Uterus (tissue), 3 donors: ENCODE measurements at regions not wholly inside any gene's neighbourhood (a gene's known extent, or its start where the extent isn't known, plus 50 kb on each side); places are given as distances from the start of the nearest gene placed in this dataset.

Experiments
- DNase-seq, 2 donors: peaks; one replicate each; pipeline ENCODE4 v3.0.0-alpha.2; 2019 to 2020
- H3K27ac ChIP-seq, 2 donors: fragments of 200-600 bp; sonication (generic); 1 replicate in 1 of 2; 2 replicates in 1 of 2; pipeline ENCODE4 v1.5.1; 2016 to 2018
- H3K27me3 ChIP-seq, 2 donors: fragments of 200-600 bp; sonication (generic); one replicate each; pipeline ENCODE4 v1.5.1; 2018 to 2019; ENCODE audit warnings: control low read depth in 1 of 2
- H3K36me3 ChIP-seq, 2 donors: fragments of 200-600 bp; sonication (generic); one replicate each; pipeline ENCODE4 v1.5.1; 2019; ENCODE audit warnings: control low read depth in 1 of 2
- H3K4me1 ChIP-seq, 2 donors: fragments of 200-600 bp; sonication (generic); one replicate each; pipeline ENCODE4 v1.5.1; 2018 to 2019; ENCODE audit warnings: control low read depth in 1 of 2
- H3K4me3 ChIP-seq, 2 donors: fragments of 200-600 bp; sonication (generic); 1 replicate in 1 of 2; 2 replicates in 1 of 2; pipeline ENCODE4 v1.5.1; 2018 to 2019; ENCODE audit warnings: mild to moderate bottlenecking in 1 of 2
- H3K9me3 ChIP-seq, 2 donors: fragments of 200-600 bp; sonication (generic); one replicate each; pipeline ENCODE4 v1.5.1; 2019; ENCODE audit warnings: control low read depth in 1 of 2
- CTCF ChIP-seq, 4 experiments: fragments of 200-600 bp in 2 of 4; fragments of 450-650 bp in 2 of 4; sonication (generic) in 2 of 4; IDR thresholded peaks; one replicate each; pipeline ENCODE4 v1.5.1; 2016 to 2019; ENCODE audit warnings: antibody characterized with exemption in 4 of 4, mild to moderate bottlenecking in 2 of 4, moderate library complexity in 1 of 4
- POLR2A ChIP-seq, 2 donors: fragments of 450-650 bp; IDR thresholded peaks; one replicate each; pipeline ENCODE4 v1.6.1; 2016; ENCODE audit warnings: antibody characterized with exemption in 2 of 2, mild to moderate bottlenecking in 1 of 2, moderate library complexity in 1 of 2
- intact Hi-C: fragments of 100-400 bp; cut with DNase I; formaldehyde crosslinking; loops from one replicate; pipeline ENCODE4 v1.15.1; 2023; ENCODE audit warnings: low total_unique reads
- donor health status: DM: yes; HTN: yes; CAD: no.

- Histone ChIP-seq H3K27ac (no peak overlapping the region), H3K36me3 (no peaks in the 10 kb centered on the region), H3K27me3 (no peaks in the 10 kb centered on the region), H3K9me3 (peaks cover 0 to 3% of the 10 kb centered on the region in 2 donors), H3K4me3 (no peak overlapping the region), H3K4me1 (no peaks in the 10 kb centered on the region)
- no peak for DNase-seq
- intact Hi-C loops: no loop called here
- TF ChIP-seq POLR2A (IDR thresholded peaks at IDR 0.05): no peak
- no peak for TF ChIP-seq CTCF (IDR thresholded peaks at IDR 0.05)
Observed at GRCh38 chr4:59805176-59805575, 1395.0 kb upstream of the ADGRL3 start.

GRCh38 chr4:59814402-59815010 lies 1385.6 kb upstream of the ADGRL3 start:
- Histone ChIP-seq H3K4me3 (no peak overlapping the region), H3K27me3 (no peaks in the 10 kb centered on the region), H3K9me3 (no peaks in the 10 kb centered on the region), H3K27ac (no peak overlapping the region), H3K36me3 (no peaks in the 10 kb centered on the region), H3K4me1 (no peaks in the 10 kb centered on the region)
- intact Hi-C loops: no loop called here
- TF ChIP-seq POLR2A (IDR thresholded peaks at IDR 0.05) (no peak), CTCF (IDR thresholded peaks at IDR 0.05) (no peak)
- no peak for DNase-seq

GRCh38 chr4:59818656-59819055 lies 1381.5 kb upstream of the ADGRL3 start:
- Histone ChIP-seq H3K27me3 (no peaks in the 10 kb centered on the region), H3K4me1 (no peaks in the 10 kb centered on the region), H3K9me3 (no peaks in the 10 kb centered on the region), H3K4me3 (no peak overlapping the region), H3K27ac (no peak overlapping the region), H3K36me3 (no peaks in the 10 kb centered on the region)
- intact Hi-C loops: no loop called here
- no peak for DNase-seq
- TF ChIP-seq CTCF (IDR thresholded peaks at IDR 0.05) (no peak), POLR2A (IDR thresholded peaks at IDR 0.05) (no peak)

- H3K27me3 ChIP-seq: no peaks in the 10 kb centered on the region
- no peaks in the 10 kb centered on the region for H3K36me3 ChIP-seq
- no peaks in the 10 kb centered on the region for H3K9me3 ChIP-seq
- intact Hi-C loops: no loop called here
- no peaks in the 10 kb centered on the region for H3K4me1 ChIP-seq
- no peak for TF ChIP-seq POLR2A (IDR thresholded peaks at IDR 0.05)
- TF ChIP-seq CTCF (IDR thresholded peaks at IDR 0.05): no peak
- H3K4me3 ChIP-seq: no peak overlapping the region
- H3K27ac ChIP-seq: no peak overlapping the region
- no peak for DNase-seq
Observed at GRCh38 chr4:59823311-59823710, 1376.8 kb upstream of the ADGRL3 start.

GRCh38 chr4:59825104-59825503 lies 1375.0 kb upstream of the ADGRL3 start:
- Histone ChIP-seq H3K9me3 (no peaks in the 10 kb centered on the region), H3K27me3 (no peaks in the 10 kb centered on the region), H3K4me3 (no peak overlapping the region), H3K36me3 (no peaks in the 10 kb centered on the region), H3K27ac (no peak overlapping the region), H3K4me1 (no peaks in the 10 kb centered on the region)
- no peak for DNase-seq
- intact Hi-C loops: no loop called here
- TF ChIP-seq CTCF (IDR thresholded peaks at IDR 0.05) (no peak), POLR2A (IDR thresholded peaks at IDR 0.05) (no peak)
